ENCODE measurements at regions not wholly inside any gene's neighbourhood (a gene's known extent, or its start where the extent isn't known, plus 50 kb on each side); places are given as distances from the start of the nearest gene placed in this dataset.

DNA sequence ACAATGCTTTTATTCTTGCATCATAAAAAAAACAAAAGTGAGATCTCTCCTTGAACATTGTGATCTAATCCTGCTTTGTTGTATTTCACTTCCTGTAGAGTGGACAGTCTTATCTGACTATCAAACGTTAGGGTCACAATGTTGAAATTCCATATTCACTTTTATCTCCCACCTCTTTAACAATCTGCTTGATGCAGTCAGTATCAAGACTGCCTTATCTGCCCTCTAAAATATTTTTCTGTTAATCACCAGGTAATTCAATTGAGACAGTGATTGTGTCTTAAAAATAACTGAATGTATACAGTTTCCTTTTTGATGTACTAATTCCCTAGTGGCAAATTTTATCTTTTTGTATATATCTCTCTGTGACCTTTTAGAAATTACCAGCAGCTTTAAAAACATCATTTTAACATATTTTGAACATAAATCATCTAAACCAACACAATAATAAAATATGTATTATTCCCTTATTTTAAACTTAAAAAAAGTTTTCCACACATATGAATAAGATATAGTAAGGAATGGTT is 143.1 kb upstream of the MPPED2 start:
- Histone ChIP-seq H3K4me1 (ENCODE audit: control insufficient read depth in 3 of 3, insufficient read depth in 2 of 3, low read depth in 1 of 3, low read length in 2 of 3) (no peaks in the 10 kb centered on the region), H3K4me3 (ENCODE audit: low read depth in 1 of 3, low read length in 3 of 3) (no peak overlapping the region), H3K9me3 (ENCODE audit: control insufficient read depth in 2 of 2, insufficient read depth in 1 of 2, low read depth in 1 of 2, low read length in 1 of 2) (no peaks in the 10 kb centered on the region), H3K27me3 (ENCODE audit: control insufficient read depth in 3 of 3, insufficient read depth in 3 of 3, low read length in 3 of 3) (no peaks in the 10 kb centered on the region), H3K27ac (ENCODE audit: low read depth in 1 of 3, low read length in 2 of 3) (no peak overlapping the region), H3K36me3 (ENCODE audit: control insufficient read depth in 3 of 3, insufficient read depth in 2 of 3, low read depth in 1 of 3, low read length in 3 of 3) (no peaks in the 10 kb centered on the region)
- no peak for FAIRE-seq
- WGBS, 3 donors, result 0 to 17% (median 3%) methylated on average over 1 of the region's 1 CpG
- DNase-seq, result no peak

DNA sequence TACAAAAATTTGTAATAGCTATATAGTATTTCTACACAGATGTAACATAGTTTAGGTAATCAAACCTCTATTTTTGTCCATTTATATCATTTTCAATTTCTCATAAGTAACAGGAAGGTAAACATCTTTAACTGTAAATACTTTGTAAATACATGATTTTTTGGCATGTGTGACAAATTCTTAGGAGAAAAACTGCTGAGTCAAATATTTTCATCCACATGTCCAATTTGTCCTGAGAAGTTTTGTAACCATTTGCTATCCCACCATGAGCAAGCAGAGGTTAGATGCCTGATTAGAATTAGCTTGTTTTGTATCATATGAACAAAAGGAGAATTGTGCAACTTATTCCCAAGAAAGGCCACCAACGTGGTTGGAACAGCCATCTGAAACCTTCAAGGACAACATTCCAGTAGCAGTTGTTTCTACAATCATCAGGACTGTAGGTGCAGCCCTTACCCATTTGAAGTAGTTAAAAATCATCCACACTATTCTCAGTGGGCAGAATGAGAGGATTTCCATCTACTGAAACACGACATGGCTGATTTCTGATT is 139.6 kb upstream of the MPPED2 start:
- no peaks in the 10 kb centered on the region for H3K36me3 ChIP-seq (ENCODE audit: control insufficient read depth in 3 of 3, insufficient read depth in 2 of 3, low read depth in 1 of 3, low read length in 3 of 3)
- H3K4me3 ChIP-seq (ENCODE audit: low read depth in 1 of 3, low read length in 3 of 3), result no peak overlapping the region
- WGBS, 3 donors, result 25 to 49% (median 26%) methylated on average over 2 of the region's 2 CpGs
- no peaks in the 10 kb centered on the region for H3K9me3 ChIP-seq (ENCODE audit: control insufficient read depth in 2 of 2, insufficient read depth in 1 of 2, low read depth in 1 of 2, low read length in 1 of 2)
- FAIRE-seq (no peak), DNase-seq (no peak)
- H3K27me3 ChIP-seq (ENCODE audit: control insufficient read depth in 3 of 3, insufficient read depth in 3 of 3, low read length in 3 of 3), result no peaks in the 10 kb centered on the region
- H3K4me1 ChIP-seq (ENCODE audit: control insufficient read depth in 3 of 3, insufficient read depth in 2 of 3, low read depth in 1 of 3, low read length in 2 of 3), result no peaks in the 10 kb centered on the region
- H3K27ac ChIP-seq (ENCODE audit: low read depth in 1 of 3, low read length in 2 of 3), result no peak overlapping the region

DNA sequence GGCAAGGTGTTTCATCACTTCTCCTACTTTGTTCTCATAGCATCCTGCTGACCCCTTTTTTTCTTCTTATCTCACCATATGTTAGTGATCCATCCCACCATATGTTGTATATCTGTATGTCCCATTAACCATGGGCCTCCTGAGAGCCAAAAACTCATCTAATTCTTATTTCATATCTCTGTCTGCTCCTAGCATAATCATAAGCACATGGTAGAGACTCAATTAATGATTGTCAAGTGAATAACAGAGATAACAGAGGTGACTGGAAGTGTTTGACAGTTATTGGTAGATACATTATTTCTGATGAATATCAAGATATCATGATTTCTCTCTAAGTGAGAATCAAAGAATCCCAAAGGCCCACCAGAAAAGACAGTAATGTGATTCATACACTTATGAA is 138.1 kb upstream of the MPPED2 start:
- no peaks in the 10 kb centered on the region for H3K36me3 ChIP-seq (ENCODE audit: control insufficient read depth in 3 of 3, insufficient read depth in 2 of 3, low read depth in 1 of 3, low read length in 3 of 3)
- no peak overlapping the region for H3K27ac ChIP-seq (ENCODE audit: low read depth in 1 of 3, low read length in 2 of 3)
- no peaks in the 10 kb centered on the region for H3K27me3 ChIP-seq (ENCODE audit: control insufficient read depth in 3 of 3, insufficient read depth in 3 of 3, low read length in 3 of 3)
- no peaks in the 10 kb centered on the region for H3K9me3 ChIP-seq (ENCODE audit: control insufficient read depth in 2 of 2, insufficient read depth in 1 of 2, low read depth in 1 of 2, low read length in 1 of 2)
- DNase-seq (no peak), FAIRE-seq (no peak)
- no peak overlapping the region for H3K4me3 ChIP-seq (ENCODE audit: low read depth in 1 of 3, low read length in 3 of 3)
- H3K4me1 ChIP-seq (ENCODE audit: control insufficient read depth in 3 of 3, insufficient read depth in 2 of 3, low read depth in 1 of 3, low read length in 2 of 3), result no peaks in the 10 kb centered on the region

DNA sequence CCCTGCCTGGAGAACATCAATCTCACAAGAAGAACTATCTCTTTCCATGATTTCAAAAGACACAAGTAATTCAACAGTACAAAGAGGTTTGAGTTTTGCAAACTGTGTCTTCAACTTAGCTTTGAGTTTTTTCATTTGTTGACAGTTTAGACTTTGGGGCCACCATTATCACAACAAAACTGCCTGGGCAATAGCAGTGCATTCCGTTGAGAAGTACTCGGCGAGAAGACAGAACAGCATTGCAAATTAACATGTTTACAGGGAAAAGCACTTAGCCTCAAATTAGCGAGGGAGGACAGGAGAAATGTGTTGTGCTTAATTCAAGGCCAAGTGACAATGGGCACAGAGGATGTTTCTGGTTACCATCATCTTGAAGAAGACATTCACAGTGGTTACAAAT is 133.2 kb upstream of the MPPED2 start:
- no peaks in the 10 kb centered on the region for H3K36me3 ChIP-seq (ENCODE audit: control insufficient read depth in 3 of 3, insufficient read depth in 2 of 3, low read depth in 1 of 3, low read length in 3 of 3)

DNA sequence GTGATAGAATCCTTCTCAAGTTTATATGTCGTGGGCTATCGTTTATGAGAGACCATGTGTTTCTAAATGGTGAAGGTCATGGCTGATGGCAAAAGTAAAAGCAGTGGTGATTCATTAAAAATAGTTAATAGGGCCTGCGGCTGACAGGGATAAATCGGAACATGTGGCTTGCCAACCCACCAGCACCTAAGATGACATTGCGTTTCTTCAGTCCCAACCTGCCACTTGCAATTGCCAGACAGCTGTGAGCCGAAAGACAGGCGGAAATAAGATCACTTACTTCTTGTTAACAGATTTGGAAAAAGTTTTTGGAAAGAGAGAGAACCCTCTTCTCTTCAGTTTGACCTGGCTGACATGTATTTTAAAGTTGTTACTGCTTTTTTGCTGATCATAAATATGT is 131.5 kb upstream of the MPPED2 start:
- no peaks in the 10 kb centered on the region for H3K36me3 ChIP-seq (ENCODE audit: control insufficient read depth in 3 of 3, insufficient read depth in 2 of 3, low read depth in 1 of 3, low read length in 3 of 3)
- no peaks in the 10 kb centered on the region for H3K27me3 ChIP-seq (ENCODE audit: control insufficient read depth in 3 of 3, insufficient read depth in 3 of 3, low read length in 3 of 3)
- H3K27ac ChIP-seq (ENCODE audit: low read depth in 1 of 3, low read length in 2 of 3), result no peak overlapping the region
- no peak overlapping the region for H3K4me3 ChIP-seq (ENCODE audit: low read depth in 1 of 3, low read length in 3 of 3)
- 80 to 87% (median 83%) methylated on average over 7 of the region's 7 CpGs for WGBS, 3 donors
- DNase-seq (no peak), FAIRE-seq (no peak)
- no peaks in the 10 kb centered on the region for H3K4me1 ChIP-seq (ENCODE audit: control insufficient read depth in 3 of 3, insufficient read depth in 2 of 3, low read depth in 1 of 3, low read length in 2 of 3)
- H3K9me3 ChIP-seq (ENCODE audit: control insufficient read depth in 2 of 2, insufficient read depth in 1 of 2, low read depth in 1 of 2, low read length in 1 of 2), result no peaks in the 10 kb centered on the region

More for the DNA sequence above, 133.2 kb upstream of the MPPED2 start:
- FAIRE-seq (no peak), DNase-seq (no peak)
- no peak overlapping the region for H3K27ac ChIP-seq (ENCODE audit: low read depth in 1 of 3, low read length in 2 of 3)
- H3K4me1 ChIP-seq (ENCODE audit: control insufficient read depth in 3 of 3, insufficient read depth in 2 of 3, low read depth in 1 of 3, low read length in 2 of 3), result no peaks in the 10 kb centered on the region
- H3K27me3 ChIP-seq (ENCODE audit: control insufficient read depth in 3 of 3, insufficient read depth in 3 of 3, low read length in 3 of 3), result no peaks in the 10 kb centered on the region
- WGBS, 3 donors, result 49 to 64% (median 62%) methylated on average over 4 of the region's 4 CpGs
- no peaks in the 10 kb centered on the region for H3K9me3 ChIP-seq (ENCODE audit: control insufficient read depth in 2 of 2, insufficient read depth in 1 of 2, low read depth in 1 of 2, low read length in 1 of 2)
- H3K4me3 ChIP-seq (ENCODE audit: low read depth in 1 of 3, low read length in 3 of 3), result no peak overlapping the region

DNA sequence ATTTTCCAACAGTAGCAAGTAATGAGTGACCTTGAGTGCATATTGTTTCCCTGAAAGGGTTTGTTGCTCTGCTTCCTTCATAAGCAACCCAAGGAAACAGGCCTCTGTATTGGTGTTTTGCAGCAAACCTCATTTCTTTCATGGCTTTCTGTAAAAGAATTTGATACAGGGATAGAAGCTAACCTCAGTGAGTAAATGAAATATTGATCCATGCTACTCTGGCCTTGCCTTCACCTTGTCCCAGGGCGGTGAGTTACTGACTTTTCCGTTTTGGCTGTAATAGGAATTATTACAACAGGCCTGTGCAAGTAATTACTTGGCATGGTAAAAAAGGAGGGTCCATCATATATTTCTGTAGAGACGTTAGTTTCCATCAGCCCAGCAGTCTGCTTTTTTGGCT is 130.9 kb upstream of the MPPED2 start:
- Histone ChIP-seq H3K9me3 (ENCODE audit: control insufficient read depth in 2 of 2, insufficient read depth in 1 of 2, low read depth in 1 of 2, low read length in 1 of 2) (no peaks in the 10 kb centered on the region), H3K4me1 (ENCODE audit: control insufficient read depth in 3 of 3, insufficient read depth in 2 of 3, low read depth in 1 of 3, low read length in 2 of 3) (no peaks in the 10 kb centered on the region), H3K4me3 (ENCODE audit: low read depth in 1 of 3, low read length in 3 of 3) (no peak overlapping the region), H3K27me3 (ENCODE audit: control insufficient read depth in 3 of 3, insufficient read depth in 3 of 3, low read length in 3 of 3) (no peaks in the 10 kb centered on the region), H3K36me3 (ENCODE audit: control insufficient read depth in 3 of 3, insufficient read depth in 2 of 3, low read depth in 1 of 3, low read length in 3 of 3) (no peaks in the 10 kb centered on the region), H3K27ac (ENCODE audit: low read depth in 1 of 3, low read length in 2 of 3) (no peak overlapping the region)
- no peak for FAIRE-seq
- whole genome bisulfite sequencing, 3 donors, result 70 to 71% (median 71%) methylated on average over 3 of the region's 3 CpGs
- no peak for DNase-seq

DNA sequence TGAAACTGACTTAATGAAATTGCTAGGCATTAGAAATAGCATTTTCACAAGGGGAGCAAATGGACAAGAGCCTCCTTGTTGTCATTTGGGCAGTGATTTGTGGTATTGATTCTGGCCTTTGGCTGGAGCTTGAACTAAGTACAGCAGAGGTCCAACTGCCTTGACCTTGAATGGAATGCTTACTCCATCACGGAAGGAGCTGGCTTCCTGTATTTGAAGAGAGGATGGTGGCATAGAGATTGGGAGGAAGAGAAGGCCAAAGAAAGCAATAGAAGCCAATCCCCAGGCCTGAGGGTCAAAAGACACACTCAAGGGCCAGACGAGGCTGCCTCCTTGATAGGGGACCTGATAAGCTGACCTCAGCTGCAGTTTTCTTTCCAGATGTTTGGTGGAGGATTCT is 126.6 kb upstream of the MPPED2 start:
- Histone ChIP-seq H3K36me3 (ENCODE audit: control insufficient read depth in 3 of 3, insufficient read depth in 2 of 3, low read depth in 1 of 3, low read length in 3 of 3) (no peaks in the 10 kb centered on the region), H3K4me3 (ENCODE audit: low read depth in 1 of 3, low read length in 3 of 3) (no peak overlapping the region), H3K27ac (ENCODE audit: low read depth in 1 of 3, low read length in 2 of 3) (no peak overlapping the region), H3K27me3 (ENCODE audit: control insufficient read depth in 3 of 3, insufficient read depth in 3 of 3, low read length in 3 of 3) (no peaks in the 10 kb centered on the region), H3K4me1 (ENCODE audit: control insufficient read depth in 3 of 3, insufficient read depth in 2 of 3, low read depth in 1 of 3, low read length in 2 of 3) (no peaks in the 10 kb centered on the region), H3K9me3 (ENCODE audit: control insufficient read depth in 2 of 2, insufficient read depth in 1 of 2, low read depth in 1 of 2, low read length in 1 of 2) (no peaks in the 10 kb centered on the region)
- 30 to 37% (median 35%) methylated on average over 2 of the region's 2 CpGs for WGBS, 3 donors
- no peak for DNase-seq
- no peak for FAIRE-seq

DNA sequence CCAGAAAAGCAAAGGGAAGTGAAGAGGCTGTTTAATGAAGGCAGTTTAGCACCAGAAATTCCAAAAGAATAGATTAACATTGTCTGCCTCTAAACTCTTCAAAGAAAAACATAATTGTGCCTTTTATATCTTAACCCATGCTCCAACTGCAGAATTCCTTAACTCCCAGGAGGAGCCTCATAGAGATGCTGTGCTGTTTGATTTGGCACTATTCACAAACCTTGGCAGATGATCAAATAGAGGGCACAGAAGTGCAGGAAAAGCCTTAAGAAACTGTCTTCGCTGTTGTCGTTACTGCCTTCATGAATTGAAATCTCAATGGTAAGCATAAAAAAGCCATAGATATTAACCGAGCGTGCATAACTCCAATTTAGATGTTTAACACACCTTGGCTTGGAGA is 124.1 kb upstream of the MPPED2 start:
- Histone ChIP-seq H3K27me3 (ENCODE audit: control insufficient read depth in 3 of 3, insufficient read depth in 3 of 3, low read length in 3 of 3) (no peaks in the 10 kb centered on the region), H3K4me3 (ENCODE audit: low read depth in 1 of 3, low read length in 3 of 3) (no peak overlapping the region), H3K9me3 (ENCODE audit: control insufficient read depth in 2 of 2, insufficient read depth in 1 of 2, low read depth in 1 of 2, low read length in 1 of 2) (no peaks in the 10 kb centered on the region), H3K36me3 (ENCODE audit: control insufficient read depth in 3 of 3, insufficient read depth in 2 of 3, low read depth in 1 of 3, low read length in 3 of 3) (no peaks in the 10 kb centered on the region), H3K27ac (ENCODE audit: low read depth in 1 of 3, low read length in 2 of 3) (no peak overlapping the region), H3K4me1 (ENCODE audit: control insufficient read depth in 3 of 3, insufficient read depth in 2 of 3, low read depth in 1 of 3, low read length in 2 of 3) (no peaks in the 10 kb centered on the region)
- 77 to 85% (median 80%) methylated on average over 4 of the region's 4 CpGs for WGBS, 3 donors
- DNase-seq, result no peak
- FAIRE-seq, result no peak

DNA sequence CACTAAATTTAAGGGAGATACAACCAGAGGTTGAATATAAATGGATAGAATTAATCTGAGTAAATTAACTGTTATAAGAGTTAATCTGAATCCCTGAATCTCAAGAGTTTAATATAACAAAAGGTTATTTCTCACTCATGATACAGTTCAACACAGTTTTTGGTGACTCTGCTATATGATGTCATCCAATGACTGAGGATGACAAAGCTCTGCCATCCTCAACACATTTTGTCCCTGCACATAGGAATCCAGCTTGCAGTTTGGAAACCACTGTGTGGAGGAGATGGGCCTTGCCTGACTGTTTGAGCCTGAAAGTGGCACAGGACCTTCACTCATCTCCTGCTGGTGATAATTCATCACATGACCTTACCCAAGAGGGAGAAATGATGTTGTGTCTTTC is 121.0 kb upstream of the MPPED2 start:
- Histone ChIP-seq H3K27ac (ENCODE audit: low read depth in 1 of 3, low read length in 2 of 3) (no peak overlapping the region), H3K4me1 (ENCODE audit: control insufficient read depth in 3 of 3, insufficient read depth in 2 of 3, low read depth in 1 of 3, low read length in 2 of 3) (no peaks in the 10 kb centered on the region), H3K27me3 (ENCODE audit: control insufficient read depth in 3 of 3, insufficient read depth in 3 of 3, low read length in 3 of 3) (no peaks in the 10 kb centered on the region), H3K36me3 (ENCODE audit: control insufficient read depth in 3 of 3, insufficient read depth in 2 of 3, low read depth in 1 of 3, low read length in 3 of 3) (no peaks in the 10 kb centered on the region), H3K4me3 (ENCODE audit: low read depth in 1 of 3, low read length in 3 of 3) (no peak overlapping the region), H3K9me3 (ENCODE audit: control insufficient read depth in 2 of 2, insufficient read depth in 1 of 2, low read depth in 1 of 2, low read length in 1 of 2) (no peaks in the 10 kb centered on the region)
- no peak for DNase-seq
- FAIRE-seq, result no peak
